Ovary (tissue), 3 donors: ENCODE measurements at regions not wholly inside any gene's neighbourhood (a gene's known extent, or its start where the extent isn't known, plus 50 kb on each side); places are given as distances from the start of the nearest gene placed in this dataset.

Experiments
- EP300 ChIP-seq: sonication (generic); formaldehyde crosslinking; IDR thresholded peaks from one replicate; pipeline ENCODE4 v1.6.1; 2017; ENCODE audit warnings: antibody characterized with exemption
- TF ChIP-seq, protein P1 (sequence below), 3 donors: fragments of 450-650 bp in 2 of 3; fragments of 200-600 bp in 1 of 3; IDR thresholded peaks; one replicate each; pipeline versions ENCODE4 v1.5.1 to v1.8.0; 2016 to 2022; ENCODE audit warnings: antibody characterized with exemption in 3 of 3, mild to moderate bottlenecking in 1 of 3
- donor health status: DM: no; HTN: no; CAD: no.

DNA sequence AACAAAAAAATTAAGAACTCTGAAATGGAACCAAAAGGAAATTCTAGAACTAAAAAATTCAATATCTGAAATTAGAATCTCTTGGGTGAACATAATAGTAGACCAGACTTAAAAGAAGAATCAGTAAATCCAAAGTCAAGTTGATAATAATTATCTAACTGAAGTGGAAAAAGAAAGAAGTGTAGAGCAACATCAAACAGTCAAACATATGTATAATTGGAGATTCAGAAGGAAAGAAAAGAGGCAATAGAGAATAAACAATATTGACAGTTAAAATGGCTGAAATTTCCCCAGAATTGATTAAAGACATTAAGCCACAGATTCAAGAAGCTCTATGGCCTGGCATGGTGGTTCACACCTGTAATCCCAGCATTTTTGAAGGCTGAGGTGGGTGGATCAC, 383.6 kb downstream of the PREX1 start:
- TF ChIP-seq EP300, result no peak
- TF ChIP-seq, protein P1, sequence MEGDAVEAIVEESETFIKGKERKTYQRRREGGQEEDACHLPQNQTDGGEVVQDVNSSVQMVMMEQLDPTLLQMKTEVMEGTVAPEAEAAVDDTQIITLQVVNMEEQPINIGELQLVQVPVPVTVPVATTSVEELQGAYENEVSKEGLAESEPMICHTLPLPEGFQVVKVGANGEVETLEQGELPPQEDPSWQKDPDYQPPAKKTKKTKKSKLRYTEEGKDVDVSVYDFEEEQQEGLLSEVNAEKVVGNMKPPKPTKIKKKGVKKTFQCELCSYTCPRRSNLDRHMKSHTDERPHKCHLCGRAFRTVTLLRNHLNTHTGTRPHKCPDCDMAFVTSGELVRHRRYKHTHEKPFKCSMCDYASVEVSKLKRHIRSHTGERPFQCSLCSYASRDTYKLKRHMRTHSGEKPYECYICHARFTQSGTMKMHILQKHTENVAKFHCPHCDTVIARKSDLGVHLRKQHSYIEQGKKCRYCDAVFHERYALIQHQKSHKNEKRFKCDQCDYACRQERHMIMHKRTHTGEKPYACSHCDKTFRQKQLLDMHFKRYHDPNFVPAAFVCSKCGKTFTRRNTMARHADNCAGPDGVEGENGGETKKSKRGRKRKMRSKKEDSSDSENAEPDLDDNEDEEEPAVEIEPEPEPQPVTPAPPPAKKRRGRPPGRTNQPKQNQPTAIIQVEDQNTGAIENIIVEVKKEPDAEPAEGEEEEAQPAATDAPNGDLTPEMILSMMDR (IDR thresholded peaks at IDR 0.05), result no peak
